SU-DHL-6 (cell line): ENCODE measurements at regions not wholly inside any gene's neighbourhood (a gene's known extent, or its start where the extent isn't known, plus 50 kb on each side); places are given as distances from the start of the nearest gene placed in this dataset.

Experiments
- CTCF ChIP-seq: fragments of 200-600 bp; sonication (generic); IDR thresholded peaks from one replicate; pipeline ENCODE4 v1.5.1; 2017; ENCODE audit warnings: antibody characterized with exemption, mild to moderate bottlenecking, low read length, moderate library complexity; ENCODE audit not compliant: insufficient read depth, poor library complexity, severe bottlenecking
- EZH2phosphoT487 ChIP-seq: fragments of 200-600 bp; sonication (generic), shearing (Covaris generic); conservative IDR thresholded peaks from 2 replicates; pipeline ENCODE4 v1.6.1; 2018; ENCODE audit warnings: mild to moderate bottlenecking, antibody characterized with exemption, low read length, moderate library complexity, mixed read lengths

GRCh38 chr2:5751873-5752482, 59.8 kb downstream of the SOX11 start:
- TF ChIP-seq CTCF (no peak), EZH2phosphoT487 (no peak)
